ENCODE measurements at regions not wholly inside any gene's neighbourhood (a gene's known extent, or its start where the extent isn't known, plus 50 kb on each side); places are given as distances from the start of the nearest gene placed in this dataset.

GRCh38 chr1:5704561-5705514 is 287.4 kb downstream of the NPHP4 start:
- no peak for DNase-seq
- intact Hi-C loops (cut with micrococcal nuclease): no loop called here
- Histone ChIP-seq H4K20me1 (ENCODE audit: insufficient read depth, low read length) (no peaks in the 10 kb centered on the region), H2AFZ (ENCODE audit: insufficient read depth, low read depth, low read length, poor library complexity, severe bottlenecking) (no peak overlapping the region), H3K27ac (ENCODE audit: low read depth in 1 of 2, low read length in 2 of 2) (no peak overlapping the region), H3K36me3 (replicated peaks in 1 of 2; ENCODE audit: control insufficient read depth in 1 of 2, insufficient read depth in 2 of 2, low read length in 2 of 2) (no peaks in the 10 kb centered on the region), H3K4me1 (ENCODE audit: control insufficient read depth in 1 of 2, insufficient read depth in 2 of 2, low read length in 2 of 2) (no peaks in the 10 kb centered on the region), H3K4me3 (replicated peaks in 1 of 3; ENCODE audit: low read depth in 2 of 3, low read length in 3 of 3) (no peak overlapping the region), H3K27me3 (ENCODE audit: control insufficient read depth in 2 of 2, insufficient read depth in 2 of 2, low read length in 2 of 2) (no peaks in the 10 kb centered on the region), H3K9me3 (replicated peaks in 1 of 2; ENCODE audit: control insufficient read depth in 1 of 2, insufficient read depth in 1 of 2, low read length in 2 of 2) (no peaks in the 10 kb centered on the region), H3K79me2 (ENCODE audit: insufficient read depth, low read length) (no peaks in the 10 kb centered on the region), H3K4me2 (replicated peaks; ENCODE audit: extremely low read depth, low read length, poor library complexity, severe bottlenecking) (no peak overlapping the region), H3K9ac (ENCODE audit: insufficient read depth, low read length, poor library complexity, severe bottlenecking) (no peak overlapping the region)
- Mint-ChIP-seq H3K4me1 (no peaks in the 10 kb centered on the region), H3K27ac (no peak overlapping the region), H3K36me3 (no peaks in the 10 kb centered on the region), H3K9me3 (peaks cover 0 to 12% (median 0%) of the 10 kb centered on the region in 7 donors), H3K4me3 (no peak overlapping the region), H3K27me3 (ENCODE audit: low read depth in 3 of 3) (peaks cover 0 to 7% (median 5%) of the 10 kb centered on the region in 3 donors)
- WGBS (ENCODE audit: insufficient coverage): 92% methylated on average over 6 of the region's 18 CpGs
- TF ChIP-seq, protein P1, sequence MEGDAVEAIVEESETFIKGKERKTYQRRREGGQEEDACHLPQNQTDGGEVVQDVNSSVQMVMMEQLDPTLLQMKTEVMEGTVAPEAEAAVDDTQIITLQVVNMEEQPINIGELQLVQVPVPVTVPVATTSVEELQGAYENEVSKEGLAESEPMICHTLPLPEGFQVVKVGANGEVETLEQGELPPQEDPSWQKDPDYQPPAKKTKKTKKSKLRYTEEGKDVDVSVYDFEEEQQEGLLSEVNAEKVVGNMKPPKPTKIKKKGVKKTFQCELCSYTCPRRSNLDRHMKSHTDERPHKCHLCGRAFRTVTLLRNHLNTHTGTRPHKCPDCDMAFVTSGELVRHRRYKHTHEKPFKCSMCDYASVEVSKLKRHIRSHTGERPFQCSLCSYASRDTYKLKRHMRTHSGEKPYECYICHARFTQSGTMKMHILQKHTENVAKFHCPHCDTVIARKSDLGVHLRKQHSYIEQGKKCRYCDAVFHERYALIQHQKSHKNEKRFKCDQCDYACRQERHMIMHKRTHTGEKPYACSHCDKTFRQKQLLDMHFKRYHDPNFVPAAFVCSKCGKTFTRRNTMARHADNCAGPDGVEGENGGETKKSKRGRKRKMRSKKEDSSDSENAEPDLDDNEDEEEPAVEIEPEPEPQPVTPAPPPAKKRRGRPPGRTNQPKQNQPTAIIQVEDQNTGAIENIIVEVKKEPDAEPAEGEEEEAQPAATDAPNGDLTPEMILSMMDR (IDR thresholded peaks at IDR 0.05): no peak

GRCh38 chr1:5701642-5702041 is 290.6 kb downstream of the NPHP4 start:
- H2AFZ ChIP-seq (ENCODE audit: insufficient read depth, low read depth, low read length, poor library complexity, severe bottlenecking): no peak overlapping the region
- H3K4me2 ChIP-seq (replicated peaks; ENCODE audit: extremely low read depth, low read length, poor library complexity, severe bottlenecking): no peak overlapping the region
- no peak overlapping the region for H3K9ac ChIP-seq (ENCODE audit: insufficient read depth, low read length, poor library complexity, severe bottlenecking)
- DNase-seq: no peak
- no peaks in the 10 kb centered on the region for H4K20me1 ChIP-seq (ENCODE audit: insufficient read depth, low read length)
- H3K9me3 ChIP-seq (replicated peaks in 1 of 2; ENCODE audit: control insufficient read depth in 1 of 2, insufficient read depth in 1 of 2, low read length in 2 of 2): no peaks in the 10 kb centered on the region
- WGBS (ENCODE audit: insufficient coverage): 80% methylated on average over 1 of the region's 4 CpGs
- Mint-ChIP-seq H3K4me3 (no peak overlapping the region), H3K27ac (no peak overlapping the region), H3K36me3 (no peaks in the 10 kb centered on the region), H3K27me3 (ENCODE audit: low read depth in 3 of 3) (peaks cover 3 to 9% (median 8%) of the 10 kb centered on the region in 3 donors), H3K9me3 (peaks cover 0 to 16% (median 2%) of the 10 kb centered on the region in 7 donors), H3K4me1 (no peaks in the 10 kb centered on the region)
- no peaks in the 10 kb centered on the region for H3K4me1 ChIP-seq (ENCODE audit: control insufficient read depth in 1 of 2, insufficient read depth in 2 of 2, low read length in 2 of 2)
- TF ChIP-seq, protein P1 (IDR thresholded peaks at IDR 0.05): no peak
- H3K27me3 ChIP-seq (ENCODE audit: control insufficient read depth in 2 of 2, insufficient read depth in 2 of 2, low read length in 2 of 2): no peaks in the 10 kb centered on the region
- H3K79me2 ChIP-seq (ENCODE audit: insufficient read depth, low read length): no peaks in the 10 kb centered on the region
- intact Hi-C loops (cut with micrococcal nuclease): no loop called here
- H3K36me3 ChIP-seq (replicated peaks in 1 of 2; ENCODE audit: control insufficient read depth in 1 of 2, insufficient read depth in 2 of 2, low read length in 2 of 2): no peaks in the 10 kb centered on the region
- H3K27ac ChIP-seq (ENCODE audit: low read depth in 1 of 2, low read length in 2 of 2): no peak overlapping the region
- H3K4me3 ChIP-seq (replicated peaks in 1 of 3; ENCODE audit: low read depth in 2 of 3, low read length in 3 of 3): no peak overlapping the region
